GM23338 (cell line): ENCODE measurements at regions not wholly inside any gene's neighbourhood (a gene's known extent, or its start where the extent isn't known, plus 50 kb on each side); places are given as distances from the start of the nearest gene placed in this dataset.

Source experiments
- EZH2 ChIP-seq: fragments of 200-600 bp; sonication (generic); IDR thresholded peaks from one replicate; pipeline ENCODE4 v1.8.0; 2017; ENCODE audit warnings: antibody characterized with exemption, mild to moderate bottlenecking, low read depth; ENCODE audit not compliant: unreplicated experiment
- EZH2phosphoT487 ChIP-seq: fragments of 200-600 bp; sonication (generic); IDR thresholded peaks from one replicate; pipeline ENCODE4 v1.8.1; 2018; ENCODE audit warnings: antibody characterized with exemption; ENCODE audit not compliant: unreplicated experiment
- POLR2AphosphoS5 ChIP-seq: IDR thresholded peaks from 2 replicates; pipeline ENCODE4 v1.6.1; 2016; ENCODE audit warnings: antibody characterized with exemption, low read depth
- ZNF114 ChIP-seq: fragments of 250-450 bp; sonication (Bioruptor Pico); IDR thresholded peaks from 2 replicates; pipeline ENCODE4 v1.5.0; 2020; ENCODE audit warnings: mild to moderate bottlenecking, moderate library complexity
- ZNF462 ChIP-seq: fragments of 250-450 bp; sonication (Bioruptor Pico); IDR thresholded peaks from 2 replicates; pipeline ENCODE4 v1.5.0; 2020; ENCODE audit warnings: mild to moderate bottlenecking, moderate library complexity
- TF ChIP-seq, protein P1 (sequence below), 2 experiments: fragments of 200-600 bp in 1 of 2; sonication (generic) in 1 of 2; conservative IDR thresholded peaks; 2 replicates each; pipeline versions ENCODE4 v1.5.1 to v1.6.1; 2016 to 2017; ENCODE audit warnings: antibody characterized with exemption in 2 of 2, low read depth in 2 of 2, mild to moderate bottlenecking in 2 of 2, moderate library complexity in 1 of 2
- TF ChIP-seq, protein P2 (sequence below): IDR thresholded peaks from 2 replicates; pipeline ENCODE4 v1.6.1; 2016; ENCODE audit warnings: antibody characterized with exemption

GRCh38 chr3:22734207-22734606 is 468.9 kb upstream of the UBE2E2 start:
- TF ChIP-seq, protein P1, sequence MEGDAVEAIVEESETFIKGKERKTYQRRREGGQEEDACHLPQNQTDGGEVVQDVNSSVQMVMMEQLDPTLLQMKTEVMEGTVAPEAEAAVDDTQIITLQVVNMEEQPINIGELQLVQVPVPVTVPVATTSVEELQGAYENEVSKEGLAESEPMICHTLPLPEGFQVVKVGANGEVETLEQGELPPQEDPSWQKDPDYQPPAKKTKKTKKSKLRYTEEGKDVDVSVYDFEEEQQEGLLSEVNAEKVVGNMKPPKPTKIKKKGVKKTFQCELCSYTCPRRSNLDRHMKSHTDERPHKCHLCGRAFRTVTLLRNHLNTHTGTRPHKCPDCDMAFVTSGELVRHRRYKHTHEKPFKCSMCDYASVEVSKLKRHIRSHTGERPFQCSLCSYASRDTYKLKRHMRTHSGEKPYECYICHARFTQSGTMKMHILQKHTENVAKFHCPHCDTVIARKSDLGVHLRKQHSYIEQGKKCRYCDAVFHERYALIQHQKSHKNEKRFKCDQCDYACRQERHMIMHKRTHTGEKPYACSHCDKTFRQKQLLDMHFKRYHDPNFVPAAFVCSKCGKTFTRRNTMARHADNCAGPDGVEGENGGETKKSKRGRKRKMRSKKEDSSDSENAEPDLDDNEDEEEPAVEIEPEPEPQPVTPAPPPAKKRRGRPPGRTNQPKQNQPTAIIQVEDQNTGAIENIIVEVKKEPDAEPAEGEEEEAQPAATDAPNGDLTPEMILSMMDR (conservative IDR thresholded peaks at IDR 0.05; ENCODE audit: low read depth in 2 of 2), result no peak
- TF ChIP-seq POLR2AphosphoS5, result no peak
- no peak for TF ChIP-seq EZH2phosphoT487
- no peak for TF ChIP-seq EZH2
- TF ChIP-seq, protein P2, sequence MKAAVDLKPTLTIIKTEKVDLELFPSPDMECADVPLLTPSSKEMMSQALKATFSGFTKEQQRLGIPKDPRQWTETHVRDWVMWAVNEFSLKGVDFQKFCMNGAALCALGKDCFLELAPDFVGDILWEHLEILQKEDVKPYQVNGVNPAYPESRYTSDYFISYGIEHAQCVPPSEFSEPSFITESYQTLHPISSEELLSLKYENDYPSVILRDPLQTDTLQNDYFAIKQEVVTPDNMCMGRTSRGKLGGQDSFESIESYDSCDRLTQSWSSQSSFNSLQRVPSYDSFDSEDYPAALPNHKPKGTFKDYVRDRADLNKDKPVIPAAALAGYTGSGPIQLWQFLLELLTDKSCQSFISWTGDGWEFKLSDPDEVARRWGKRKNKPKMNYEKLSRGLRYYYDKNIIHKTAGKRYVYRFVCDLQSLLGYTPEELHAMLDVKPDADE, result no peak
- TF ChIP-seq ZNF114 (CRISPR knock-in tag), result no peak
- TF ChIP-seq ZNF462 (CRISPR knock-in tag), result no peak
